Neural progenitor cell (in vitro differentiated cells): ENCODE measurements at regions not wholly inside any gene's neighbourhood (a gene's known extent, or its start where the extent isn't known, plus 50 kb on each side); places are given as distances from the start of the nearest gene placed in this dataset.

Source experiments
- DNase-seq: peaks from one replicate; pipeline ENCODE4 v3.0.0-alpha.2; 2016; ENCODE audit warnings: low spot score
- H2AFZ ChIP-seq: fragments of 200-600 bp; sonication (generic); replicated peaks from 2 replicates; pipeline ENCODE4 v1.6.1; 2016; ENCODE audit warnings: antibody characterized with exemption
- H3F3A ChIP-seq: fragments of 200-600 bp; sonication (generic); 2 replicates; pipeline ENCODE4 v1.6.1; 2016; ENCODE audit warnings: antibody characterized with exemption, low read depth
- H3K27ac ChIP-seq: fragments of 200-600 bp; sonication (generic); 2 replicates; pipeline ENCODE4 v1.5.1; 2016; ENCODE audit warnings: mild to moderate bottlenecking
- H3K27me3 ChIP-seq: fragments of 200-600 bp; sonication (generic); 2 replicates; pipeline ENCODE4 v1.6.1; 2016; ENCODE audit warnings: mild to moderate bottlenecking, moderate library complexity
- H3K36me3 ChIP-seq: fragments of 200-600 bp; sonication (generic); 2 replicates; pipeline ENCODE4 v1.5.1; 2016
- H3K4me1 ChIP-seq: fragments of 200-600 bp; sonication (generic); 2 replicates; pipeline ENCODE4 v1.6.1; 2016; ENCODE audit warnings: mixed run types
- H3K4me2 ChIP-seq: fragments of 200-600 bp; sonication (generic); 2 replicates; pipeline ENCODE4 v1.6.1; 2016
- H3K4me3 ChIP-seq: fragments of 200-600 bp; sonication (generic); 2 replicates; pipeline ENCODE4 v1.5.1; 2016
- H3K79me2 ChIP-seq: fragments of 200-600 bp; sonication (generic); 2 replicates; pipeline ENCODE4 v1.6.1; 2016; ENCODE audit warnings: low read depth
- H3K9ac ChIP-seq: fragments of 200-600 bp; sonication (generic); 2 replicates; pipeline ENCODE4 v1.6.1; 2016
- H3K9me3 ChIP-seq: fragments of 200-600 bp; sonication (generic); 2 replicates; pipeline ENCODE4 v1.5.1; 2016; ENCODE audit warnings: low read depth
- H4K20me1 ChIP-seq: fragments of 200-600 bp; sonication (generic); 2 replicates; pipeline ENCODE4 v1.6.1; 2016; ENCODE audit warnings: low read depth
- H3K27ac Mint-ChIP-seq: 3 replicates; pipeline ENCODE4 v1.8.0; 2021; ENCODE audit warnings: mixed read lengths
- H3K27me3 Mint-ChIP-seq: 2 replicates; pipeline ENCODE4 v1.8.0; 2022; ENCODE audit warnings: low read depth, mild to moderate bottlenecking, inconsistent platforms, moderate library complexity, mixed read lengths; ENCODE audit not compliant: insufficient read depth
- H3K36me3 Mint-ChIP-seq: 3 replicates; pipeline ENCODE4 v1.8.0; 2021; ENCODE audit warnings: mixed read lengths
- H3K4me1 Mint-ChIP-seq: 3 replicates; pipeline ENCODE4 v1.8.0; 2021; ENCODE audit warnings: mixed read lengths
- H3K4me3 Mint-ChIP-seq: 3 replicates; pipeline ENCODE4 v1.8.0; 2021; ENCODE audit warnings: mild to moderate bottlenecking, moderate library complexity, mixed read lengths
- H3K9me3 Mint-ChIP-seq: 3 replicates; pipeline ENCODE4 v1.8.0; 2020; ENCODE audit warnings: mixed read lengths
- CTCF ChIP-seq: fragments of 200-600 bp; sonication (generic); IDR thresholded peaks from 2 replicates; pipeline ENCODE4 v1.5.1; 2017; ENCODE audit warnings: antibody characterized with exemption, mild to moderate bottlenecking
- EZH2 ChIP-seq: fragments of 200-600 bp; sonication (generic); IDR thresholded peaks from 2 replicates; pipeline ENCODE4 v1.6.1; 2017; ENCODE audit warnings: antibody characterized with exemption, mild to moderate bottlenecking, moderate library complexity
- EZH2phosphoT487 ChIP-seq: fragments of 200-600 bp; sonication (generic); IDR thresholded peaks from 2 replicates; pipeline ENCODE4 v1.6.1; 2017; ENCODE audit warnings: antibody characterized with exemption

DNA sequence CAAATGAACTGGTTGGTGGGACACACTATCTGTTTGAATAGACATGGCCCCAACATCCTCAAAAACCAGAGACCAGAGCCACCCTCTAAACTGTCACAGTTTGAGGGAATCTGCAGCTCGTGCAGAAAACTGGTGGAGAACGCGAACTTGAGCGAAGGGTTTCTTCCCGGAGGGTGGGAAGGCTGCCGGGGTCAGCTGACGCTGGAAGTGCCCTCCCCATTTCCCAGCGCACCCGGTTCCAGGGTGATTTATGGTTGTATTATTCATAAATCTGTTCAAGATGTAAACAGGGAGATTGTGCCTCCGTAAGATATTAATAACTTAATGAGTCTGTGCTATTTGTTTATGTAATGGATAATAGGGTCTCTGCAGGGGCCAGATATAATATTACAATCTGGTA lies 1396.7 kb downstream of the BRD1 start:
- H3K27ac Mint-ChIP-seq, result no peak overlapping the region
- Histone ChIP-seq H3K9ac (no peak overlapping the region), H3K4me1 (peaks cover 9% of the 10 kb centered on the region), H2AFZ (no peak overlapping the region), H3K9me3 (no peaks in the 10 kb centered on the region), H3F3A (no peaks in the 10 kb centered on the region), H3K4me2 (no peak overlapping the region), H3K27me3 (no peaks in the 10 kb centered on the region), H3K79me2 (no peaks in the 10 kb centered on the region), H3K36me3 (no peaks in the 10 kb centered on the region), H4K20me1 (no peaks in the 10 kb centered on the region), H3K4me3 (no peak overlapping the region), H3K27ac (no peak overlapping the region)
- H3K4me3 Mint-ChIP-seq, result no peak overlapping the region
- DNase-seq, result no peak
- H3K36me3 Mint-ChIP-seq, result no peaks in the 10 kb centered on the region
- H3K4me1 Mint-ChIP-seq, result peaks cover 18% of the 10 kb centered on the region
- H3K27me3 Mint-ChIP-seq, result peaks cover 16% of the 10 kb centered on the region
- no peak for TF ChIP-seq EZH2phosphoT487
- no peak for TF ChIP-seq CTCF
- no peak for TF ChIP-seq EZH2
- H3K9me3 Mint-ChIP-seq, result no peaks in the 10 kb centered on the region

DNA sequence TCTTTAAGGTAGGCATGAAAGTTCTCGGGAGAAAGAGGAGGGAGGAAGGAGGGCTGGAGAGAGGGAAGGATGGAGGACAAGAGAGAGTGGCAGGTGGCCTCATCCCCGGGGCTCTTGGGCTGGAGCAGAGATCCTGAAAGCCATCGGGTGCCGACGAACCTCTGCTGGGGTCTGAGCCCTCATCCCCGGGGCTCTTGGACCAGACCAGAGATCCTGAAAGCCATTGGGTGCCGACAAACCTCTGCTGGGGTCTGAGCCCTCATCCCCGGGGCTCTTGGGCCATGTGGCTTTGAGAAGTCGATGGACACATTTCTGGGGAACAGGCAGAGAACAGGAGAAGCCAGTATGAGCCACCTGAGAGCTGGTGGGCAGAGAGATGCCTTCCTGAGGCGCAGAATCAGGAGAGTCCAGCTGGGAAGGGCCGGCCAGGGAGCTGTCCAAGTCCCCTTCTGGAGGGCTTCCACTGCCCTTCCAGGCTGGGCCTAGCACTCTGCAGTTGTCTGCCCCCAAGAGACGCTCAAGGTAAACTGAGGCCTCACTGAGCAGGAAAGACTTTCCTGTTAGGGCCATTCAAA lies 1398.1 kb downstream of the BRD1 start:
- Mint-ChIP-seq H3K4me3 (no peak overlapping the region), H3K9me3 (no peaks in the 10 kb centered on the region), H3K27me3 (peaks cover 18% of the 10 kb centered on the region), H3K36me3 (no peaks in the 10 kb centered on the region), H3K27ac (no peak overlapping the region), H3K4me1 (peaks cover 18% of the 10 kb centered on the region)
- Histone ChIP-seq H3K36me3 (no peaks in the 10 kb centered on the region), H3K27ac (no peak overlapping the region), H3K9me3 (no peaks in the 10 kb centered on the region), H3K79me2 (no peaks in the 10 kb centered on the region), H3K9ac (no peak overlapping the region), H3K4me3 (no peak overlapping the region), H2AFZ (no peak overlapping the region), H3F3A (no peaks in the 10 kb centered on the region), H3K4me2 (no peak overlapping the region), H3K4me1 (peaks cover 9% of the 10 kb centered on the region), H3K27me3 (no peaks in the 10 kb centered on the region), H4K20me1 (no peaks in the 10 kb centered on the region)
- DNase-seq, result no peak
- no peak for TF ChIP-seq CTCF
- TF ChIP-seq EZH2phosphoT487, result no peak
- TF ChIP-seq EZH2, result no peak

- no peak overlapping the region for H3K4me3 Mint-ChIP-seq
These were observed 1398.9 kb downstream of the BRD1 start for GRCh38 chr22:48428631-48429371.

More at GRCh38 chr22:48428631-48429371, 1398.9 kb downstream of the BRD1 start:
- TF ChIP-seq CTCF (no peak), EZH2 (no peak), EZH2phosphoT487 (no peak)
- H3K27me3 ChIP-seq, result no peaks in the 10 kb centered on the region
- H3K4me3 ChIP-seq, result no peak overlapping the region
- H3K27ac Mint-ChIP-seq, result peak overlapping the region; percentile 59
- H3K4me2 ChIP-seq, result no peak overlapping the region
- H3K79me2 ChIP-seq, result no peaks in the 10 kb centered on the region
- H3K4me1 Mint-ChIP-seq, result peaks cover 22% of the 10 kb centered on the region
- no peaks in the 10 kb centered on the region for H3K36me3 ChIP-seq
- H3K27me3 Mint-ChIP-seq, result peaks cover 20% of the 10 kb centered on the region
- H3K27ac ChIP-seq, result no peak overlapping the region
- no peaks in the 10 kb centered on the region for H3K9me3 ChIP-seq
- H3K9ac ChIP-seq, result no peak overlapping the region
- H3K9me3 Mint-ChIP-seq, result no peaks in the 10 kb centered on the region
- H3K36me3 Mint-ChIP-seq, result no peaks in the 10 kb centered on the region
- H2AFZ ChIP-seq, result no peak overlapping the region
- H4K20me1 ChIP-seq, result no peaks in the 10 kb centered on the region
- DNase-seq, result no peak
- no peaks in the 10 kb centered on the region for H3F3A ChIP-seq
- peaks cover 9% of the 10 kb centered on the region for H3K4me1 ChIP-seq
